ENCODE measurements at regions not wholly inside any gene's neighbourhood (a gene's known extent, or its start where the extent isn't known, plus 50 kb on each side); places are given as distances from the start of the nearest gene placed in this dataset.

- Mint-ChIP-seq H3K27me3 (ENCODE audit: unreplicated experiment) (peaks cover 15% of the 10 kb centered on the region), H3K9me3 (ENCODE audit: unreplicated experiment) (no peaks in the 10 kb centered on the region), H3K4me1 (ENCODE audit: unreplicated experiment) (no peaks in the 10 kb centered on the region), H3K27ac (ENCODE audit: unreplicated experiment) (no peak overlapping the region), H3K4me3 (ENCODE audit: unreplicated experiment) (no peak overlapping the region), H3K36me3 (ENCODE audit: unreplicated experiment) (no peaks in the 10 kb centered on the region)
- TF ChIP-seq, protein P1, sequence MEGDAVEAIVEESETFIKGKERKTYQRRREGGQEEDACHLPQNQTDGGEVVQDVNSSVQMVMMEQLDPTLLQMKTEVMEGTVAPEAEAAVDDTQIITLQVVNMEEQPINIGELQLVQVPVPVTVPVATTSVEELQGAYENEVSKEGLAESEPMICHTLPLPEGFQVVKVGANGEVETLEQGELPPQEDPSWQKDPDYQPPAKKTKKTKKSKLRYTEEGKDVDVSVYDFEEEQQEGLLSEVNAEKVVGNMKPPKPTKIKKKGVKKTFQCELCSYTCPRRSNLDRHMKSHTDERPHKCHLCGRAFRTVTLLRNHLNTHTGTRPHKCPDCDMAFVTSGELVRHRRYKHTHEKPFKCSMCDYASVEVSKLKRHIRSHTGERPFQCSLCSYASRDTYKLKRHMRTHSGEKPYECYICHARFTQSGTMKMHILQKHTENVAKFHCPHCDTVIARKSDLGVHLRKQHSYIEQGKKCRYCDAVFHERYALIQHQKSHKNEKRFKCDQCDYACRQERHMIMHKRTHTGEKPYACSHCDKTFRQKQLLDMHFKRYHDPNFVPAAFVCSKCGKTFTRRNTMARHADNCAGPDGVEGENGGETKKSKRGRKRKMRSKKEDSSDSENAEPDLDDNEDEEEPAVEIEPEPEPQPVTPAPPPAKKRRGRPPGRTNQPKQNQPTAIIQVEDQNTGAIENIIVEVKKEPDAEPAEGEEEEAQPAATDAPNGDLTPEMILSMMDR (IDR thresholded peaks at IDR 0.05): no peak
- DNase-seq (ENCODE audit: extremely low spot score, unreplicated experiment): no peak
Observed at GRCh38 chr9:90047828-90048227, 443.0 kb downstream of the GADD45G start.

GRCh38 chr9:90052366-90052765, 447.6 kb downstream of the GADD45G start:
- Mint-ChIP-seq H3K27ac (ENCODE audit: unreplicated experiment) (no peak overlapping the region), H3K9me3 (ENCODE audit: unreplicated experiment) (peaks cover 5% of the 10 kb centered on the region), H3K4me1 (ENCODE audit: unreplicated experiment) (no peaks in the 10 kb centered on the region), H3K36me3 (ENCODE audit: unreplicated experiment) (no peaks in the 10 kb centered on the region), H3K27me3 (ENCODE audit: unreplicated experiment) (peaks cover 15% of the 10 kb centered on the region), H3K4me3 (ENCODE audit: unreplicated experiment) (no peak overlapping the region)
- no peak for DNase-seq (ENCODE audit: extremely low spot score, unreplicated experiment)
- TF ChIP-seq, protein P1 (IDR thresholded peaks at IDR 0.05): no peak

DNA sequence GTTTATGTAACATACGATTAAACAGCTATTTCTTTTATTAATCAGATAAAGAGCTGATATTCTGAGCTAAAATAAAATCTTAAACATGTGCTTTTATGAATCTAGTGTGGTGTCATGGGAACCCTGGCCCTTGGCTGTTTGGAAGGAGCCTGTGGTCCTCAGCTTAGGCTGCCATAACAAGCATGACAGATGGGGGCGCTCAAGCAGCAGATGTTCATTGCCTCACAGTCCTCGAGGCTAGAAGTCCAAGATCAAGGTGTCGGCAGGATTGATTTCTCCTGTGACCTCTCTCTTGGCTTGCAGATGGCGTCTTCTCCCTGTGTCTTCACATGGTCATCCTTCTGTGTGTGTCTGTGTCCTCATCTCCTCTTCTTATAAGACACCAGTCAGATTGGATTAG, 448.2 kb downstream of the GADD45G start:
- DNase-seq (ENCODE audit: extremely low spot score, unreplicated experiment): peak; percentile 69
- no peaks in the 10 kb centered on the region for H3K4me1 Mint-ChIP-seq (ENCODE audit: unreplicated experiment)
- TF ChIP-seq, protein P1 (IDR thresholded peaks at IDR 0.05): no peak

DNA sequence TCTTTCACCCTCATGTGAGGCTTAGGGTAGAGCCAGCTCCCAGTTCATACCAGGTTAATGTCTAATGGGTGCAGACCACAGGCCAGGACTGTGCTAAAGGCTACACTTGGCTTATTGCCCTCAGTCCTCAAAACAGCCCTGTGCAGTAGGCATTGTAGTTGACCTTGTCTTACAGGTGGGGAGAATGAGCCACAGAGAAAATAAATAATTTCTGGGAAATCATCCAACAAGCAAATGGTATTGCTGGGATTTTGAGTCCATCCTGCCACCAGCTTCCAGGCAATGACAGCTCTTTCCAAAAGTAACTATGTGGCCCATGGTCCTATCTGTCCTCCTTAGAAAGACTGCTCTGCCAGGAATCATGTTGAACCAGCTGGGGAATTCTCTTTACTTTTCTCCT, 450.0 kb downstream of the GADD45G start:
- TF ChIP-seq, protein P1 (IDR thresholded peaks at IDR 0.05): no peak
- peak; percentile 36 for DNase-seq (ENCODE audit: extremely low spot score, unreplicated experiment)
- no peak overlapping the region for H3K4me3 Mint-ChIP-seq (ENCODE audit: unreplicated experiment)
- peaks cover 15% of the 10 kb centered on the region for H3K27me3 Mint-ChIP-seq (ENCODE audit: unreplicated experiment)
- H3K9me3 Mint-ChIP-seq (ENCODE audit: unreplicated experiment): peaks cover 5% of the 10 kb centered on the region
- no peaks in the 10 kb centered on the region for H3K4me1 Mint-ChIP-seq (ENCODE audit: unreplicated experiment)
- H3K36me3 Mint-ChIP-seq (ENCODE audit: unreplicated experiment): no peaks in the 10 kb centered on the region
- no peak overlapping the region for H3K27ac Mint-ChIP-seq (ENCODE audit: unreplicated experiment)

More for the DNA sequence above, 448.2 kb downstream of the GADD45G start:
- Mint-ChIP-seq H3K27ac (ENCODE audit: unreplicated experiment) (no peak overlapping the region), H3K9me3 (ENCODE audit: unreplicated experiment) (peaks cover 5% of the 10 kb centered on the region), H3K27me3 (ENCODE audit: unreplicated experiment) (peaks cover 15% of the 10 kb centered on the region), H3K36me3 (ENCODE audit: unreplicated experiment) (no peaks in the 10 kb centered on the region), H3K4me3 (ENCODE audit: unreplicated experiment) (no peak overlapping the region)

DNA sequence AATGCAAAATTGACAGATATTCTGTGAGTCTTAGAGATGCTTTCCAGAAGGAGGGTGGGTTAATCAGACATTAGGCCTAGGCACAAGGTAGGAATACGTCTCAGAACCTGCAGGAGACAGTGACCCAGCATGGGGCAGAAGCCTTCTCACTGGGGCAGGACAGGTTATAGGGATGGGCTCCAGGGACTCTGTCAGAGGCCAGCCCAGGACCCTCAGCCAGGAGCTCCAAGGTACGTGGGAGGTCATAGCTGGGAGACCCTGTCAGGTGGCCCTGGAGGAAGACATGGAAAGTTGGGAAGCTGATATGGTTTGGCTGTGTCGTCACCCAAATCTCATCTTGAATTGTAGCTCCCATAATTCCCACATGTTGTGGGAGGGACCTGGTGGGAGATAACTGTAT, 450.4 kb downstream of the GADD45G start:
- H3K4me3 Mint-ChIP-seq (ENCODE audit: unreplicated experiment): no peak overlapping the region

More for the DNA sequence above, 450.4 kb downstream of the GADD45G start:
- peak; percentile 54 for DNase-seq (ENCODE audit: extremely low spot score, unreplicated experiment)
- peaks cover 5% of the 10 kb centered on the region for H3K9me3 Mint-ChIP-seq (ENCODE audit: unreplicated experiment)
- no peaks in the 10 kb centered on the region for H3K4me1 Mint-ChIP-seq (ENCODE audit: unreplicated experiment)
- H3K27me3 Mint-ChIP-seq (ENCODE audit: unreplicated experiment): peaks cover 15% of the 10 kb centered on the region
- H3K36me3 Mint-ChIP-seq (ENCODE audit: unreplicated experiment): no peaks in the 10 kb centered on the region
- TF ChIP-seq, protein P1 (IDR thresholded peaks at IDR 0.05): no peak
- H3K27ac Mint-ChIP-seq (ENCODE audit: unreplicated experiment): no peak overlapping the region
